Fibroblast of skin of back (primary cell): ENCODE measurements at regions not wholly inside any gene's neighbourhood (a gene's known extent, or its start where the extent isn't known, plus 50 kb on each side); places are given as distances from the start of the nearest gene placed in this dataset.
"Not testable (repeated sequence)": the region's sequence is repeated elsewhere in the genome, so short reads cannot be mapped to it uniquely, and the experiment has no call there.

Source experiments
- DNase-seq: peaks from one replicate; pipeline ENCODE4 v3.0.0-alpha.2; 2013

DNA sequence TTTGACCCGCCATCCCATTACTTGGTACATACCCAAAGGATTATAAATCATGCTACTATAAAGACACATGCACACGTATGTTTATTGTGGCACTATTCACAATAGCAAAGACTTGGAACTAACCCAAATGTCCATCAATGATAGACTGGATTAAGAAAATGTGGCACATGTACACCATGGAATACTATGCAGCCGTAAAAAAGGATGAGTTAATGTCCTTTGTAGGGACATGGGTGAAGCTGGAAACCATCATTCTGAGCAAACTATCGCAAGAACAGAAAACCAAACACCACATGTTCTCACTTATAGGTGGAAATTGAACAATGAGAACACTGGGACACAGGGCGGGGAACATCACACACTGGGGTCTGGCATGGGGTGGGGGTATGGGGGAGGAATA lies 57.1 kb upstream of the GMDS start:
- DNase-seq = not testable (repeated sequence)

DNA sequence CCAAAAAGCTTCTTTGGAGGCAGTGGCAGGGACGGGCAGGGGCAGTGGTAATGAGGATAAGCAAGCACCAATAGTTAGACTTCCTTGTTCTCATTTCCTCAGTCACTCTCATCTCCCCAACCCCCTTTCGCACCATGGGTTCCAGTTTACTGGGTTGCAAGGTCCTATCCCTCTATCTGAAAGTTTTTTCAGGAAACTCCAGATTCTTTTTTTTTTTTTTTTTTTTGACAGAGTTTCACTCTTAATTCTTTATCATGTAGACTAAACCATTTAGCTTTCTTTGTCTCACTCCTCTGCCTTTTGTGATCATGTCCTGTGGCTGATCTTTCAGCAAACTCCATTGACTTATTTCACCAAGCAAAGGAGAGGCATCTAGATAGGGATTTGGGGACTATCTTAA lies 51.4 kb upstream of the GMDS start:
- no peak for DNase-seq
